Pancreas (tissue), 10 donors: ENCODE measurements at regions not wholly inside any gene's neighbourhood (a gene's known extent, or its start where the extent isn't known, plus 50 kb on each side); places are given as distances from the start of the nearest gene placed in this dataset.
"Not testable (repeated sequence)": the region's sequence is repeated elsewhere in the genome, so short reads cannot be mapped to it uniquely, and the experiment has no call there.

ENCODE experiments used
- ATAC-seq, 4 donors: fragments of 200-7000 bp; cut with Tn5 transposase; one replicate each; pipeline versions ENCODE4 v1.8.0 to v1.9.1; 2020; ENCODE audit warnings: mild to moderate bottlenecking in 4 of 4, moderate library complexity in 4 of 4
- DNase-seq, 6 donors: peaks; one replicate each; pipeline ENCODE4 v3.0.0-alpha.2; 2020
- FAIRE-seq: peaks from 2 replicates; lab custom pipeline; 2012; peaks lifted over from hg19 to GRCh38; lab: Jason Lieb, UNC
- H3K27ac ChIP-seq, 4 donors: fragments of 200-600 bp; sonication (generic); 1 replicate in 3 of 4; 2 replicates in 1 of 4; pipeline versions ENCODE4 v1.5.0 to v1.8.0; 2020
- H3K27me3 ChIP-seq, 4 donors: fragments of 200-600 bp; one replicate each; pipeline ENCODE4 v1.8.0; 2021
- H3K36me3 ChIP-seq, 3 donors: fragments of 200-600 bp; sonication (generic) in 1 of 3; one replicate each; pipeline versions ENCODE4 v1.5.0 to v1.8.0; 2020 to 2021
- H3K4me1 ChIP-seq, 3 donors: fragments of 200-600 bp; one replicate each; pipeline ENCODE4 v1.8.0; 2021
- H3K4me3 ChIP-seq, 4 donors: fragments of 200-600 bp; sonication (generic) in 2 of 4; one replicate each; pipeline versions ENCODE4 v1.5.0 to v1.8.0; 2020 to 2021
- H3K9me3 ChIP-seq, 4 donors: fragments of 200-600 bp; one replicate each; pipeline ENCODE4 v1.8.0; 2021
- CTCF ChIP-seq, 4 donors: fragments of 200-600 bp; sonication (generic) in 3 of 4; IDR thresholded peaks; one replicate each; pipeline versions ENCODE4 v1.5.0 to v1.8.0; 2021; ENCODE audit warnings: antibody characterized with exemption in 4 of 4
- WGBS, 2 donors: extraction: QIAGEN DNeasy Blood & Tissue Kit; methylation state at CpG; one replicate each; pipeline ENCODE4 v1.1.7; 2013; 5-methylcytosine and 5-hydroxymethylcytosine counted together
- intact Hi-C, 3 donors: fragments of 100-400 bp; cut with DNase I; formaldehyde crosslinking; loops; one replicate each; pipeline versions ENCODE4 v1.11.1 to v1.14.2; 2022
- donor health status: healthy with polysubstance abuse.
- donor health status: DM: no; HTN: no; CAD: no; lungs with moderate emphysema.
- donor health status: DM: no; HTN: no; CAD: no.
- donor health status: control.
- donor health status: control.
- donor health status: Bipolar disorder and iron deficiency.
- donor health status: DM: yes; HTN: yes; CAD: no.
- donor health status: DM: no; HTN: no; CAD: no.
- donor health status: DM: no; HTN: no; CAD: no.
- donor health status: DM: yes; HTN: yes; CAD: no.

DNA sequence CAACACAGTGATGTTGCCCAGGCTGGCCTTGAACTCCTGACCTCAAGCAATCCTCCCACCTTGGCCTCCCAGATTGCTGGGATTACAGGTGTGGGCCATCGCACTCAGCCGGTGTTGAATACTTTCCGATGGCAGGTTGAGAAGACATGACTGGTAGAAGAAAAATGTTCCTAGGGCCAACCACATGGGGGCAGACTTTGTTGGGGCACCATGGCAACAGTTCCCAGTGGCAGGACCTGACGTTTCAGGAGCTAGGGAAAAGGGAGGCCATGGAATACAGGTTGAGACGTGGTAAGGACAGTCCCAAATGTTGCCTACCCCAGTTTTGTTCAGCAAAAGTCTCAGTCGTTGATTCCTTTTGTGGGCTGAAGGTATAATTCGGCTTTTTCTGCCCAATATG is 134.6 kb downstream of the ASMT start:
- Histone ChIP-seq H3K9me3 (no peaks in the 10 kb centered on the region), H3K4me3 (no peak overlapping the region), H3K4me1 (no peaks in the 10 kb centered on the region), H3K27me3 (no peaks in the 10 kb centered on the region), H3K27ac (no peak overlapping the region), H3K36me3 (no peaks in the 10 kb centered on the region)
- no peak for ATAC-seq
- FAIRE-seq: no peak
- WGBS, 2 donors: 64 to 70% methylated on average over 7 of the region's 7 CpGs
- intact Hi-C loops: no loop called here
- DNase-seq: no peak
- no peak for TF ChIP-seq CTCF (IDR thresholded peaks at IDR 0.05)

GRCh38 chrX:1750267-1750666 is 135.4 kb downstream of the ASMT start:
- intact Hi-C loops: no loop called here
- H3K9me3 ChIP-seq: no peaks in the 10 kb centered on the region
- 17 to 32% methylated on average over 5 of the region's 5 CpGs for WGBS, 2 donors
- no peak overlapping the region for H3K4me3 ChIP-seq
- H3K4me1 ChIP-seq: no peaks in the 10 kb centered on the region
- FAIRE-seq (no peak), ATAC-seq (no peak), DNase-seq (no peak)
- H3K27ac ChIP-seq: no peak overlapping the region
- no peaks in the 10 kb centered on the region for H3K27me3 ChIP-seq
- no peaks in the 10 kb centered on the region for H3K36me3 ChIP-seq
- TF ChIP-seq CTCF (IDR thresholded peaks at IDR 0.05): no peak

DNA sequence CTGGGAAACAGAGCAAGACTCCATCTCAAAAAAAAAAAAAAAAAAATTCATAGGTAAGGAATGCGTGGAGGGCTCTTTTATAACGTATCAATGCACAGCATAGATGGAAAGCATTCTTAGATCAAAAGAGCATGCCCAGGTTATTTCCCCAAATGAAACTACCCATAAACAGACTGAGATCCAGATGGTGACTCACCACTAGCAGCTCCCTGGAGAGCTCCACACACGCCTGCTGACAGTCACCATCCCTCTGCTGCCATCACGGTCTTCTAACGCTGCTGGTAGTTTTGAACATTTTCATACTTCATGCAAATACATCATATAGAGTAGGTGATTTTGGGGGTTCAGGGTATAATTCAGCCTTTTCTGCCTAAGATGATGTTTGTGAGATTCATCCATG is 136.9 kb downstream of the ASMT start:
- intact Hi-C loops: no loop called here
- FAIRE-seq (no peak), DNase-seq (no peak), ATAC-seq (no peak)
- H3K4me3 ChIP-seq: no peak overlapping the region
- H3K27ac ChIP-seq: no peak overlapping the region
- no peak for TF ChIP-seq CTCF (IDR thresholded peaks at IDR 0.05)
- no peaks in the 10 kb centered on the region for H3K36me3 ChIP-seq
- H3K27me3 ChIP-seq: no peaks in the 10 kb centered on the region
- no peaks in the 10 kb centered on the region for H3K9me3 ChIP-seq
- no peaks in the 10 kb centered on the region for H3K4me1 ChIP-seq
- 81 to 85% methylated on average over 5 of the region's 5 CpGs for WGBS, 2 donors

DNA sequence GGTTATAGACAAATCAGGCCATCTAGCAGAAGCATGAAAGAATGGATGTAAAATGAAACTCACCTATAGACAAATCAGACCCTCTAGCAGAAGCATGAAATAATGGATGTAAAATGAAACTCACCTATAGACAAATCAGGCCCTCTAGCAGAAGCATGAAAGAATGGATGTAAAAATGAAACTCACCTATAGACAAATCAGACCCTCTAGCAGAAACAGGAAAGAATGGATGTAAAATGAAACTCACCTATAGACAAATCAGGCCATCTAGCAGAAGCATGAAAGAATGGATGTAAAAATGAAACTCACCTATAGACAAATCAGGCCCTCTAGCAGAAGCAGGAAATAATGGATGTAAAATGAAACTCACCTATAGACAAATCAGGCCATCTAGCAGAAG is 137.9 kb downstream of the ASMT start:
- H3K4me1 ChIP-seq, H3K27ac ChIP-seq, intact Hi-C loops, FAIRE-seq, H3K4me3 ChIP-seq, H3K27me3 ChIP-seq, DNase-seq, ATAC-seq, H3K36me3 ChIP-seq, H3K9me3 ChIP-seq: not testable (repeated sequence)

- ATAC-seq (no peak), DNase-seq (no peak), FAIRE-seq (no peak)
- no peaks in the 10 kb centered on the region for H3K9me3 ChIP-seq
- intact Hi-C loops: no loop called here
- no peak overlapping the region for H3K27ac ChIP-seq
- H3K4me1 ChIP-seq: no peaks in the 10 kb centered on the region
- H3K36me3 ChIP-seq: no peaks in the 10 kb centered on the region
- 73 to 77% methylated on average over 8 of the region's 8 CpGs for WGBS, 2 donors
- H3K4me3 ChIP-seq: no peak overlapping the region
- no peak for TF ChIP-seq CTCF (IDR thresholded peaks at IDR 0.05)
- H3K27me3 ChIP-seq: no peaks in the 10 kb centered on the region
Observed at GRCh38 chrX:1754077-1754476, 139.2 kb downstream of the ASMT start.

DNA sequence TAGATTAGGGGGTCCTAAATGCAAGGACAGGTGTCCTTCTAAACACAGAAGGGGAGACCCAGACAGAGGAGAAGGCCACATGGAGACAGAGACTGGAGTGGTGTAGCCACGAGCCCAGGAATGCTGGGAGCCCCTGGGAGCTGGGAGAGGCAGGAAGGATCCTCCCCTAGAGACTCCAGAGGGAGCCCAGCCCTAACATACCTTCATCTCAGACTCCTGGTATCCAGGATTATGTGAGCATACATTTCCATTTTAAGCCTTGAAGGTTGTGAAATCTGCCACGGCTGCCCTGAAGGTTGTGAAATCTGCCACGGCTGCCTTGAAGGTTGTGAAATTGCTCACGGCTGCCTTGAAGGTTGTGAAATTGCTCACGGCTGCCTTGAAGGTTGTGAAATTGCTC is 148.4 kb downstream of the ASMT start:
- Histone ChIP-seq H3K4me3 (no peak overlapping the region), H3K9me3 (no peaks in the 10 kb centered on the region), H3K27me3 (no peaks in the 10 kb centered on the region), H3K4me1 (no peaks in the 10 kb centered on the region), H3K27ac (no peak overlapping the region), H3K36me3 (no peaks in the 10 kb centered on the region)
- 52 to 53% methylated on average over 3 to 4 of the region's 5 CpGs for WGBS, 2 donors
- DNase-seq (no peak), ATAC-seq (no peak), FAIRE-seq (no peak)
- no peak for TF ChIP-seq CTCF (IDR thresholded peaks at IDR 0.05)
- intact Hi-C loops: no loop called here

DNA sequence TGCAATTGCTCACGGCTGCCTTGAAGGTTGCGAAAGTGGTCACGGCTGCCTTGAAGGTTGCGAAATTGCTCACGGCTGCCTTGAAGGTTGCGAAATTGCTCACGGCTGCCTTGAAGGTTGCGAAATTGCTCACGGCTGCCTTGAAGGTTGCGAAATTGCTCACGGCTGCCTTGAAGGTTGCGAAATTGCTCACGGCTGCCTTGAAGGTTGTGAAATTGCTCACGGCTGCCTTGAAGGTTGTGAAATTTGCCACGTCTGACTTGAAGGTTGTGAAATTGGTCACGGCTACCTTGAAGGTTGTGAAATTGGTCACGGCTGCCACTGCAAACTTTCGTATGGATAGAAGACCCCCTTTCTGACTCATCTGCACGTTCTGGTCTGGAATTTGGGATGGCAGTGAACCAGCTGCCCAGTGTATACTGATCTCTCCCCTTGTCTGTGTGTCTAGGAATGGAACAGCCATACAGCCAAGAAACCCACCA is 150.1 kb downstream of the ASMT start:
- DNase-seq, H3K9me3 ChIP-seq, FAIRE-seq: not testable (repeated sequence)

More for the DNA sequence above, 150.1 kb downstream of the ASMT start:
- H3K4me3 ChIP-seq, intact Hi-C loops, H3K4me1 ChIP-seq, ATAC-seq, H3K27ac ChIP-seq, H3K27me3 ChIP-seq, H3K36me3 ChIP-seq: not testable (repeated sequence)
- 43 to 46% methylated on average over 17 to 18 of the region's 19 CpGs for WGBS, 2 donors
